HG03460 (cell line): ENCODE measurements at regions not wholly inside any gene's neighbourhood (a gene's known extent, or its start where the extent isn't known, plus 50 kb on each side); places are given as distances from the start of the nearest gene placed in this dataset.
A peak's percentile ranks its signal among the peaks of the same experiment; 100 is the strongest.
"Not testable (repeated sequence)": the region's sequence is repeated elsewhere in the genome, so short reads cannot be mapped to it uniquely, and the experiment has no call there.

ENCODE experiments used
- ATAC-seq: cut with Tn5 transposase; IDR thresholded peaks from one replicate; pipeline ENCODE4 v1.9.1; 2021; ENCODE audit not compliant: unreplicated experiment

DNA sequence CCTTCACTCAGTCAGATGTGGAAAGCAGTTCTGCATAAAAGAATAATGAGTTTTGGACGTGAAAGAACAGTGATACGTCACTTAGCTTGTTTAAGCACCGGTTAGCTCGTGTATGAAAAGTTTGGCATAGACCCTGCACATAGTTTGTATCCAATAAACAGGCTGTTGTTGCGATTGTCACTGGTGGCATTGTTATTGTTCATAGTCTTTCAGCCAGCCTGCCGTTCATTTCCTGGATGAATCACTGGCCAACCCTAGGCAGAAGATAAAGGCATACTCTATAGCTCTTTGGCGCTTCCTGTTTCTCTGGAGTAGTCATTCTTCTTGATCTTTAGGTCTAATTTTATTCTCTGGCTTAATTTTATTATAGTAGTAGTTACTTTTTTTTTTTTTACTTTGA lies 57.8 kb upstream of the ANKRD30A start:
- ATAC-seq, result no peak

GRCh38 chr10:37062296-37062695 lies 63.1 kb upstream of the ANKRD30A start:
- ATAC-seq, result not testable (repeated sequence)

GRCh38 chr10:37057261-37057660 lies 68.1 kb upstream of the ANKRD30A start:
- no peak for ATAC-seq

DNA sequence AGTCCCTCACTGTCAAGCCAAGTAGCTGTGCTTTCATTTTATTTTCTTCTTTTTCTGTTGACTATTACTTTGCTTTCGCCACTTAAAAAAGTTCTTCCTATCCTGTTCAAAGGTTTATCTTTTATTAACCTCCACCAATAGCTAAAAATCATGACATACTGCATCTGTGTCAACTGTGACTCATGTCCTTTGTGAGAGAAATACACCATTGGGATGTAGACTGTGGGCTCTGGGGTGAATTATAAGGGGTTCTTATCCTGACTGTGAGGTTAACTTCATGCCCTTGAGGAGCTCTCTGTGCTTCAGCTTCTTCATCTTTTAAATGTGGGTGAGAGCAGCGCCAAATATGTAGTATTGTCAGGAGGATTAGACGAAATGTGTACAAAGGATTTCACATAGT lies 71.9 kb upstream of the ANKRD30A start:
- no peak for ATAC-seq

- ATAC-seq, result not testable (repeated sequence)
These were observed 75.4 kb upstream of the ANKRD30A start for GRCh38 chr10:37049982-37050381.

- not testable (repeated sequence) for ATAC-seq
These were observed 81.1 kb upstream of the ANKRD30A start for GRCh38 chr10:37044319-37044718.

DNA sequence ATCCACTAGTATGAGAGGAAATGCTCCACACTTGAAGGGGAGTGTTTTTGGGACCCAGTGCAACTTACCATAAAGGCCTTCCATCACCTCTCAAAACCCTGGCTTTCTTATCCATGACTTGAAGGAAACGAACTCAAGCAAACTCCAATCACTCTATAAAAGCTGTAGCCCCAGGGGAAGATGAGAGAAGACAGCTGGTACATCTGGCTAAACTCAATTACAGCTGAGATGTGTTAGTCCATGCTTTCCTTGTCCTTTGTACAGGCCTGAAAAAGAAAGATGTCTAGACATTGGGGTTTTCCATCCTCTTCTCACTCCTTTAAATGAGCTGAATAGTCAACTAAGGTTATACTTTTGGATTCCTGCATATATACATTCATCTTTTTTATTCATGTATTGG lies 89.5 kb upstream of the ANKRD30A start:
- no peak for ATAC-seq

GRCh38 chr10:37015498-37015897 lies 109.9 kb upstream of the ANKRD30A start:
- ATAC-seq, result no peak

DNA sequence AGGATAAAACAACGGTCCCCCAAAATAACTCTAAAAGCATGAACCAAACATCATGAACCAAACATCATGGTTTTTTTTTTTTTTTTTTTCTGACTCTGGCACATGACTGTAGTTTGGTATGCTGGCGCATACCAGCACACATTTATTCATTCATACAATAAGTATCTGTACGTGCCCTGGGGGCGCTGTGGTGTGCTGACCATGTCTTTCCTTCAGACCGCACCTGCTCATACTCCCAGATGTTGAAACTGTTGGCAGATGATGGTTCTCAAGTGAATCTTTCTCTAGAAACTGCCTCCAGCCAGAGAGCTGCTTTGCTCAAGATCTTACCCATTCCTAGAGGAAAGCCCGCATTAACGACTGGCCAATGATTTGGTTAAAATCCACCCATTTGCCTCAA lies 114.7 kb upstream of the ANKRD30A start:
- no peak for ATAC-seq

DNA sequence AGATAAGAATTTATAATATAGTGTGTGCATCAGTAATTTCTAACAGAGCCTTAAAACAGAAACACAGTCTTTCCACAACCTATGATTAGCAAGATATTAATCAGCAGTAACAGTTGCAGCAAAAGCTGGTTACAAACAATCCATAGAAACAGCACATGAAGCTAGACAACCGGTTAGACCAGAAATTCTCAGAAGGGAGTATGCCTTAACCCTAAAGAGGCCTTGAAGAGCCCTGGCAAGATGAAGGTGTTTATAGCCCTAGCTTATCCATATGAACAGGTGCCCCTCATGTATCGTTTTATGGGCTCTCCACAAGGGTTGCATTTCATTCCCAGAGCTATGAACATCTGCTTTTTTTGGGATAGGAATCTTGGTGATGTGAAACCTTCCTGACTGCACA lies 117.1 kb upstream of the ANKRD30A start:
- not testable (repeated sequence) for ATAC-seq

- ATAC-seq, result no peak
These were observed 122.3 kb upstream of the ANKRD30A start for GRCh38 chr10:37003126-37003525.

DNA sequence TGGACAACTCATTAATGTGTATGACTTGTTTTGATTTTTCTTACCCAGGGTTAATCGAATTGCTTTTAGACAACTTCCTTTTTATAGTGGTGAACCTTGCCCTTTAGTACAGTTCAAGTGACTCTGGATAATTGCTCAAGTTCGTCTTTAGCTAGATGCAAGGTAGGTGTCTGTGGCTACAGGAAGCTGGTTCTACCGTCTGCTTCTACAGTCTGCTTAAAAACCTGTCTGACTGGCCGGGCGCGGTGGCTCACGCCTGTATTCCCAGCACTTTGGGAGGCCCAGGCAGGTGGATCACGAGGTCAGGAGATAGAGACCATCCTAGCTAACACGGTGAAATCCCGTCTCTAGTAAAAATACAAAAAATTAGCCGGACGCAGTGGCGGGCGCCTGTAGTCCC lies 129.6 kb upstream of the ANKRD30A start:
- ATAC-seq, result not testable (repeated sequence)

- no peak for ATAC-seq
These were observed 130.5 kb upstream of the ANKRD30A start for GRCh38 chr10:36994886-36995285.

GRCh38 chr10:36989233-36989632 lies 136.2 kb upstream of the ANKRD30A start:
- no peak for ATAC-seq

DNA sequence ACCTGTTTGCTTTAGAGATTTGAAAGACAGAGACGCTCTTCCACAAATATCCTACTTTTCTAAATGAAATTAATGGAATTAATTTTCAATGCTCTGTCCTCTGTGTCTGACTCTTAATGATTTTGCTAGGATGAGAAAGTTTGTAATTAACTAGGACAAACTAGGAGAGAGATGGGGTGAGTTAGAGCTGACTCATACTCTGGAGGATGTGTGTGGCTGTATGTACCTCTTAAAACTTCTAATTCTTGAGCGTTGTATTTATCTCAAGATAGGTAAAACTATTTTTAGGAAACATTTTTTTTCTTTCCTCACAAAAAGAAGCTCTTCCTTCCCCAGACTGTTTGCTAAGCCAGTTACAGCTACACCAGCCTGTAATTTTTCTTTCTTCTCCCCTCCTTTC lies 178.8 kb upstream of the ANKRD30A start:
- ATAC-seq, result no peak

DNA sequence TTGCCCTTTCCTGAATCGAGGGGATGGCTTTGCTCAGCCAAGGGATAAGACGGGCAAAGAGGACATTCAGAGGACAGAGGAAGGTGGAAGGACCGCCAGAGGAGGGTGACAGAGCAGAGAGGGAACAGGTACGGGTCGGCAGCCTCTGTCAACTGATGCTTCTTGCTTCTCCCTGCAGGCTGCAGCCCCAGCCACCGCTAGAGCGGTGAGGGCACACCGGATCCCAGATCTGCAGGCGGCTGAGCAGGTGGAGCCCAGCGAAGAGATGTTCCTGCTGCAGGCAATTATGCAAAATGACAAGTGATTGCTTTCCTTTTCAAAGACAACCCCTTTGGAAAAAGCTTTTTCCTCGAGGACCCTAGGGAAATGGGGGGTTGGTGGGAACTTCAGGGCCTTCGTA lies 181.9 kb upstream of the ANKRD30A start:
- no peak for ATAC-seq

GRCh38 chr10:36942616-36943015 lies 182.8 kb upstream of the ANKRD30A start:
- ATAC-seq, result no peak

DNA sequence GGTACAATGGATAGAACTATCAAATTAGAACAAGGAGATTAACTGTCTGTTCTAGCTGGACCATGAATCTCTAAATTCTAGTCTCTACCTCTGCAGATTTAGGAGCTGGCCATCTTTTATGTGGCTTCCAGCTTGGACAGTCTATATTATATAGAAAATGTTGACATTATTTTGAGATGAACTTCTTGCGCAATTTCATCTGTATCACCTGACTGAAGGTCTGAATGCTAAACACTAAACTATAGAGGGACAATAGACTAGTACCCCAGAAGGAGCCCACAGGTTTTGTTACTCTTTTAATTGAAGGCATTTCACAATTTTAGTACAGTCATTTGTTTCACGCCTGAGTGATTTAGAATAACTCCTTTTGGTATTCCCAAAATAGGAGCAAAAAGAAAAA lies 222.4 kb upstream of the ANKRD30A start:
- no peak for ATAC-seq

DNA sequence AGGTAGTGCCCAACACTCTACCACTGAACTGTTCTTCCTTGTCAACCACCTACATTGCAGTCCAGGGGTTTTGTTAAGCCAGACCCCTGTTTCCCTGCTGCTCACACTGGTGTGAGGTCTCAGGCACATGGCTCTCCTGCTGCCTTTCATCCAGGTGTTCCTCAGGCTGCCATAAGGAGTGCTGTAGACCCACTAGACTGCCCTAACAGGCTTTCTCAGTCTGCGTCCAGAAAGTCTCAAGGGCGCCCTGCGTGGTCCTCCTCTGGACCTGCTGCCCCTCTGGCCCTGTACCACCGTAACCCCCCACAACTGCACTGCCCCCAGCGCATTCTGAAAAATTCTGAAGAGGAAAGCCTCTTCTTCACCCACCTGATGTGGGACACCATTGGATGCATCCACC lies 225.7 kb upstream of the ANKRD30A start:
- no peak for ATAC-seq

- ATAC-seq, result peak; percentile 84
These were observed 236.3 kb upstream of the ANKRD30A start for GRCh38 chr10:36888925-36889573.

DNA sequence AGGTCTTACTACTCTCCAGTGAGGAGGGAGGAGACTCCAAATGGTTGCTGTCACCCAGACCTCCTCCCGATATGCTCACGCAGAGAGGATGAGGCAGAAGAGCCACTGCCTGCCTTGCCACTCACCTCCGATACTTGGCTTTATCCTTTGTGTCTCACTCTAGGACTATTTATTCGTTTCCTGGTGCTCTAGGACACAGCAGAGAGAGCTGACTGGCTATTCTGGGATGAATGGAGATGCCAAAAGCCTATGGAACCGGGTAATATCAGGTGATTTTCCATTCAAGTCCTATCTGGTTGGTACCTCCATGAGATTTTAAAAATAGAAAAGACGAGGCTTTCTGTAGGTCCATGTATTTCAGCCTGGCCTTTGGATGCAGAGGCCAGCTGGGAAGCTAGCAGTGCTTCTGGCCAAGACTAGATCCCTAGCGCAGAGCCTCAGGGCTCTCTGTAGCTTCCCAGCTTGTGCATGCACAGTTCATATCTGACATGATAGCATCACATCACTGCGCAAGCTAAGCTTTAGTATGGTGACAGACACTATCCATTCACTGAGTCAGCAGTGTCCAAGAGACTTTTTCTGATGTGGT lies 239.0 kb upstream of the ANKRD30A start:
- ATAC-seq, result no peak

- no peak for ATAC-seq
These were observed 239.7 kb upstream of the ANKRD30A start for GRCh38 chr10:36885746-36886145.

- no peak for ATAC-seq
These were observed 242.6 kb upstream of the ANKRD30A start for GRCh38 chr10:36882781-36883180.
